HL-60 (cell line): ENCODE measurements at regions not wholly inside any gene's neighbourhood (a gene's known extent, or its start where the extent isn't known, plus 50 kb on each side); places are given as distances from the start of the nearest gene placed in this dataset.

Source experiments
- CTCF ChIP-seq: IDR thresholded peaks from one replicate; pipeline ENCODE4 v1.5.1; 2011; ENCODE audit warnings: low read length, control low read depth, inconsistent platforms; ENCODE audit not compliant: insufficient read depth
- GABPA ChIP-seq: IDR thresholded peaks from 2 replicates; pipeline ENCODE4 v1.6.1; 2012; ENCODE audit warnings: low read depth
- POLR2AphosphoS5 ChIP-seq: IDR thresholded peaks from 2 replicates; pipeline ENCODE4 v1.6.1; 2012; ENCODE audit warnings: low read depth
- SPI1 ChIP-seq: IDR thresholded peaks from 2 replicates; pipeline ENCODE4 v1.6.1; 2012; ENCODE audit warnings: low read depth, mild to moderate bottlenecking, borderline replicate concordance

GRCh38 chr7:114007386-114007785 lies 88.6 kb upstream of the PPP1R3A start:
- TF ChIP-seq CTCF = no peak
- no peak for TF ChIP-seq POLR2AphosphoS5
- TF ChIP-seq SPI1 = no peak
- no peak for TF ChIP-seq GABPA
